B cell (primary cell): ENCODE measurements at regions not wholly inside any gene's neighbourhood (a gene's known extent, or its start where the extent isn't known, plus 50 kb on each side); places are given as distances from the start of the nearest gene placed in this dataset.

Source experiments
- EZH2 ChIP-seq: IDR thresholded peaks from 2 replicates; pipeline ENCODE4 v1.6.1; 2012; ENCODE audit warnings: borderline replicate concordance, low read depth, mild to moderate bottlenecking, moderate library complexity, low read length; ENCODE audit not compliant: insufficient read depth, poor library complexity, severe bottlenecking
- TF ChIP-seq, protein P1 (sequence below): fragments of 200-600 bp; IDR thresholded peaks from one replicate; pipeline ENCODE4 v1.8.0; 2022; ENCODE audit warnings: antibody characterized with exemption, mild to moderate bottlenecking

DNA sequence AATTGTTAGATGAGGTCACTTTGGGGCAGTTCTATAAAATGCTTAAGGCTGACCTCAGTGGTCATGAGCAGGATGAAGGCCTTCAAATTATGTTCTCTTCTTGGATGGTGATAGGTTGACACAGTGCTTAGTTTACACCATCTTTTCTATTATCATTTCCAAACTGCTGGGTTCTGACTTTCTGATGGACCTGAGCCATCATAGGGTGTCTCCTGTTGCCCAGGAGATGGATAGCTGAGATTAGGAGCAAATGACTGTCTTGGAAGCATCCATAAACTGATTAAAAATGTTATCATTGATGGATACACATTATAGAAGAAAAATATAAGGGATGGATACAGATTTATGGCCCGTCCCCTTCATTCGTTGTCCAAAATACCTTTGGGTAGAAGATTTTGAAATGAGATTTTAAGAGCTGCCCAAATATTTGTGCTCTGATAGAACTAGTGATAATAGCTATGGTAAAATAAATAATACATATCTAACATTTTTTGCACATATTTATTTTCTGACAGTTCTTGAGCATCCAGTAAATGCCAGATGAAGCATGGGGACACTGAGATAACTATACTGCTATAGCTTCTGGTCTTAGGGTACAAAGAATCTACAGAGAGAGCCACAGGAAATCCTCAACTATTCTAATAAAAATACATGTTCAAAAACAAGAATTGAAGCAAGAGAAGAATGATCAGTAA, 839.4 kb upstream of the LCORL start:
- TF ChIP-seq, protein P1, sequence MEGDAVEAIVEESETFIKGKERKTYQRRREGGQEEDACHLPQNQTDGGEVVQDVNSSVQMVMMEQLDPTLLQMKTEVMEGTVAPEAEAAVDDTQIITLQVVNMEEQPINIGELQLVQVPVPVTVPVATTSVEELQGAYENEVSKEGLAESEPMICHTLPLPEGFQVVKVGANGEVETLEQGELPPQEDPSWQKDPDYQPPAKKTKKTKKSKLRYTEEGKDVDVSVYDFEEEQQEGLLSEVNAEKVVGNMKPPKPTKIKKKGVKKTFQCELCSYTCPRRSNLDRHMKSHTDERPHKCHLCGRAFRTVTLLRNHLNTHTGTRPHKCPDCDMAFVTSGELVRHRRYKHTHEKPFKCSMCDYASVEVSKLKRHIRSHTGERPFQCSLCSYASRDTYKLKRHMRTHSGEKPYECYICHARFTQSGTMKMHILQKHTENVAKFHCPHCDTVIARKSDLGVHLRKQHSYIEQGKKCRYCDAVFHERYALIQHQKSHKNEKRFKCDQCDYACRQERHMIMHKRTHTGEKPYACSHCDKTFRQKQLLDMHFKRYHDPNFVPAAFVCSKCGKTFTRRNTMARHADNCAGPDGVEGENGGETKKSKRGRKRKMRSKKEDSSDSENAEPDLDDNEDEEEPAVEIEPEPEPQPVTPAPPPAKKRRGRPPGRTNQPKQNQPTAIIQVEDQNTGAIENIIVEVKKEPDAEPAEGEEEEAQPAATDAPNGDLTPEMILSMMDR, result no peak
- TF ChIP-seq EZH2, result no peak
